Panc1 (cell line): ENCODE measurements at regions not wholly inside any gene's neighbourhood (a gene's known extent, or its start where the extent isn't known, plus 50 kb on each side); places are given as distances from the start of the nearest gene placed in this dataset.

ENCODE experiments used
- ATAC-seq: fragments of 200-7000 bp; cut with Tn5 transposase; 2 replicates; pipeline ENCODE4 v1.9.1; 2020; ENCODE audit warnings: mild to moderate bottlenecking, moderate library complexity
- BruUV-seq: library from RNA; stranded (reverse); fragments of 400-500 nt; replicated peaks from 2 replicates; lab custom pipeline; 2021; lab: Mats Ljungman, UMichigan
- CTCF ChIA-PET: fragments of 300-600 bp; sonication (Branson Sonifier 250); formaldehyde crosslinking; loops from one replicate; lab custom pipeline; 2022; ENCODE audit warnings: antibody characterized with exemption; lab: Charles Lee
- POLR2A ChIA-PET: fragments of 300-600 bp; sonication (Branson Sonifier 250); formaldehyde crosslinking; loops from one replicate; lab custom pipeline; 2022; ENCODE audit warnings: antibody characterized with exemption; lab: Charles Lee
- DNase-seq: peaks from one replicate; pipeline ENCODE4 v3.0.0-alpha.2; 2010; ENCODE audit warnings: low read depth, low spot score
- H3K27ac ChIP-seq: 2 replicates; pipeline ENCODE4 v1.5.1; 2011; ENCODE audit warnings: mild to moderate bottlenecking, low read length, inconsistent platforms
- H3K27me3 ChIP-seq: fragments of 200-500 bp; sonication (Bioruptor generic); 2 replicates; pipeline ENCODE4 v1.6.0; 2014; ENCODE audit warnings: low read length, inconsistent platforms; ENCODE audit not compliant: control insufficient read depth, insufficient read depth
- H3K36me3 ChIP-seq: fragments of 200-500 bp; sonication (Bioruptor generic); 2 replicates; pipeline ENCODE4 v1.5.1; 2014; ENCODE audit warnings: inconsistent platforms, mild to moderate bottlenecking, low read length, moderate library complexity; ENCODE audit not compliant: control insufficient read depth, insufficient read depth
- H3K4me1 ChIP-seq: 2 replicates; pipeline ENCODE4 v1.5.1; 2011; ENCODE audit warnings: inconsistent platforms, mild to moderate bottlenecking, low read length, moderate library complexity; ENCODE audit not compliant: control insufficient read depth, insufficient read depth
- H3K4me3 ChIP-seq, 2 experiments: 2 replicates each; pipeline ENCODE4 v1.5.1; 2011 to 2012; ENCODE audit warnings: low read depth in 2 of 2, low read length in 2 of 2, mild to moderate bottlenecking in 2 of 2, inconsistent platforms in 1 of 2, moderate library complexity in 1 of 2
- H3K9me3 ChIP-seq: fragments of 200-500 bp; sonication (Bioruptor generic); 2 replicates; pipeline ENCODE4 v1.5.1; 2014; ENCODE audit warnings: low read depth, mild to moderate bottlenecking, inconsistent platforms, low read length, moderate library complexity; ENCODE audit not compliant: control insufficient read depth, insufficient read depth
- POLR2AphosphoS5 ChIP-seq: IDR thresholded peaks from 2 replicates; pipeline ENCODE4 v1.6.1; 2012; ENCODE audit warnings: mild to moderate bottlenecking, low read depth, low read length, moderate library complexity
- REST ChIP-seq, 2 experiments: IDR thresholded peaks; 2 replicates each; pipeline ENCODE4 v1.6.1; 2011 to 2012; ENCODE audit warnings: low read depth in 2 of 2, control low read depth in 1 of 2, low read length in 1 of 2, mild to moderate bottlenecking in 1 of 2, moderate library complexity in 1 of 2; ENCODE audit not compliant: insufficient read depth in 1 of 2
- SIN3A ChIP-seq: IDR thresholded peaks from 2 replicates; pipeline ENCODE4 v1.6.1; 2012; ENCODE audit warnings: low read depth, mild to moderate bottlenecking, low read length, moderate library complexity, borderline replicate concordance; ENCODE audit not compliant: insufficient read depth
- TCF7L2 ChIP-seq: IDR thresholded peaks from 2 replicates; pipeline ENCODE4 v1.6.1; 2011; ENCODE audit warnings: mild to moderate bottlenecking, low read depth, low read length, inconsistent platforms
- in situ Hi-C: cut with HindIII; loops from 2 replicates; pipeline ENCODE4 v1.10.0; 2016; ENCODE audit warnings: low sequenced_read_pairs, low pct_unique_long_range_greater_than_20kb
- intact Hi-C: fragments of 100-400 bp; cut with micrococcal nuclease; formaldehyde crosslinking; loops from one replicate; pipeline ENCODE4 v1.10.0; 2022; ENCODE audit not compliant: unreplicated experiment
- TF ChIP-seq, protein P1 (sequence below): fragments of 450-650 bp; IDR thresholded peaks from 2 replicates; pipeline ENCODE4 v1.5.1; 2017; ENCODE audit warnings: mild to moderate bottlenecking

- no TSS peak for BruUV-seq
- TF ChIP-seq, protein P1, sequence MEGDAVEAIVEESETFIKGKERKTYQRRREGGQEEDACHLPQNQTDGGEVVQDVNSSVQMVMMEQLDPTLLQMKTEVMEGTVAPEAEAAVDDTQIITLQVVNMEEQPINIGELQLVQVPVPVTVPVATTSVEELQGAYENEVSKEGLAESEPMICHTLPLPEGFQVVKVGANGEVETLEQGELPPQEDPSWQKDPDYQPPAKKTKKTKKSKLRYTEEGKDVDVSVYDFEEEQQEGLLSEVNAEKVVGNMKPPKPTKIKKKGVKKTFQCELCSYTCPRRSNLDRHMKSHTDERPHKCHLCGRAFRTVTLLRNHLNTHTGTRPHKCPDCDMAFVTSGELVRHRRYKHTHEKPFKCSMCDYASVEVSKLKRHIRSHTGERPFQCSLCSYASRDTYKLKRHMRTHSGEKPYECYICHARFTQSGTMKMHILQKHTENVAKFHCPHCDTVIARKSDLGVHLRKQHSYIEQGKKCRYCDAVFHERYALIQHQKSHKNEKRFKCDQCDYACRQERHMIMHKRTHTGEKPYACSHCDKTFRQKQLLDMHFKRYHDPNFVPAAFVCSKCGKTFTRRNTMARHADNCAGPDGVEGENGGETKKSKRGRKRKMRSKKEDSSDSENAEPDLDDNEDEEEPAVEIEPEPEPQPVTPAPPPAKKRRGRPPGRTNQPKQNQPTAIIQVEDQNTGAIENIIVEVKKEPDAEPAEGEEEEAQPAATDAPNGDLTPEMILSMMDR: no peak
- TF ChIP-seq POLR2AphosphoS5 (no peak), TCF7L2 (no peak)
- ATAC-seq: no peak
Observed at GRCh38 chr1:221240690-221241089, 361.4 kb downstream of the HLX start.

DNA sequence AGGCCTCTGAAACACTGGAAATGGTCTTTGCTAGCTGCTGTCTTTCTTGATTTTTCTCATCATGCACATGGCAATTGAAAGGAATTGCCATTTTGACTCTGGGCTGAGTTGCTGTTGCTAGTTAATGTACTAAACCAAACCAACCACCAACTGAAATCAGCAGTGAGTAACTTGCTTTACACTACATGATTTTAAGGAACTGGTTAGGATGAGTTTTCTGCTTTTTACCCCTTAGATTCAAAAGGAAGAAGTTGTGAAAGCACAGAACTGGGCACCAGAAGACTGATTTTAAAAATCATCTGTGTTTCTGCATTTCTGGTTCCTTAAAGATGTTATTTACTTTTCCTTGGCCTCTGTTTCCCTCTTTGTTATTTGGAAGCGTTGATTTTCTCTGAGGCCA lies 361.9 kb downstream of the HLX start:
- TF ChIP-seq, protein P1: no peak
- TF ChIP-seq SIN3A (no peak), REST (IDR thresholded peaks at IDR 0.05; ENCODE audit: insufficient read depth in 1 of 2, low read depth in 2 of 2, low read length in 1 of 2) (no peak), TCF7L2 (no peak), POLR2AphosphoS5 (no peak)
- Histone ChIP-seq H3K9me3 (no peaks in the 10 kb centered on the region), H3K4me1 (no peaks in the 10 kb centered on the region), H3K27me3 (no peaks in the 10 kb centered on the region), H3K36me3 (no peaks in the 10 kb centered on the region), H3K4me3 (no peak overlapping the region), H3K27ac (no peak overlapping the region)
- BruUV-seq: no TSS peak
- DNase-seq (no peak), ATAC-seq (no peak)
- intact Hi-C loops: no loop called here
- in situ Hi-C loops: no loop called here
- ChIA-PET CTCF (no interaction called here), POLR2A (no interaction called here)

More at GRCh38 chr1:221240690-221241089, 361.4 kb downstream of the HLX start:
- H3K27ac ChIP-seq: no peak overlapping the region
- no peak for DNase-seq
- ChIA-PET CTCF (no interaction called here), POLR2A (no interaction called here)
- H3K27me3 ChIP-seq: no peaks in the 10 kb centered on the region
- H3K4me1 ChIP-seq: no peaks in the 10 kb centered on the region
- no peak overlapping the region for H3K4me3 ChIP-seq
- in situ Hi-C loops (no loop called here), intact Hi-C loops (no loop called here)
- no peaks in the 10 kb centered on the region for H3K36me3 ChIP-seq
- no peaks in the 10 kb centered on the region for H3K9me3 ChIP-seq
